ENCODE measurements at regions not wholly inside any gene's neighbourhood (a gene's known extent, or its start where the extent isn't known, plus 50 kb on each side); places are given as distances from the start of the nearest gene placed in this dataset.

GRCh38 chr15:70562906-70563305 is 200.5 kb downstream of the UACA start:
- Histone ChIP-seq H3K9me3 (ENCODE audit: control insufficient read depth, low read length) (no peaks in the 10 kb centered on the region), H3K4me3 (ENCODE audit: low read length) (no peak overlapping the region), H3K36me3 (ENCODE audit: control insufficient read depth, insufficient read depth, low read length, severe bottlenecking) (no peaks in the 10 kb centered on the region), H3K27me3 (replicated peaks; ENCODE audit: control insufficient read depth, insufficient read depth, low read length) (peaks cover 70% of the 10 kb centered on the region), H3K4me1 (ENCODE audit: control insufficient read depth, insufficient read depth, low read length) (no peaks in the 10 kb centered on the region), H3K9ac (ENCODE audit: low read length) (no peak overlapping the region)
- DNase-seq (ENCODE audit: low read depth), result no peak

- Histone ChIP-seq H3K9ac (ENCODE audit: low read length) (no peak overlapping the region), H3K4me3 (ENCODE audit: low read length) (no peak overlapping the region), H3K36me3 (ENCODE audit: control insufficient read depth, insufficient read depth, low read length, severe bottlenecking) (no peaks in the 10 kb centered on the region), H3K27me3 (replicated peaks; ENCODE audit: control insufficient read depth, insufficient read depth, low read length) (peaks cover 76% of the 10 kb centered on the region), H3K9me3 (ENCODE audit: control insufficient read depth, low read length) (no peaks in the 10 kb centered on the region), H3K4me1 (ENCODE audit: control insufficient read depth, insufficient read depth, low read length) (no peaks in the 10 kb centered on the region)
- DNase-seq (ENCODE audit: low read depth), result no peak
Observed at GRCh38 chr15:70561885-70562284, 201.5 kb downstream of the UACA start.

- DNase-seq (ENCODE audit: low read depth), result no peak
- H3K27me3 ChIP-seq (replicated peaks; ENCODE audit: control insufficient read depth, insufficient read depth, low read length), result peaks cover 83% of the 10 kb centered on the region
- no peaks in the 10 kb centered on the region for H3K4me1 ChIP-seq (ENCODE audit: control insufficient read depth, insufficient read depth, low read length)
Observed at GRCh38 chr15:70560617-70561328, 202.6 kb downstream of the UACA start.

GRCh38 chr15:70559265-70560239 is 203.8 kb downstream of the UACA start:
- H3K27me3 ChIP-seq (replicated peaks; ENCODE audit: control insufficient read depth, insufficient read depth, low read length), result peaks cover 89% of the 10 kb centered on the region
- no peaks in the 10 kb centered on the region for H3K9me3 ChIP-seq (ENCODE audit: control insufficient read depth, low read length)
- no peaks in the 10 kb centered on the region for H3K4me1 ChIP-seq (ENCODE audit: control insufficient read depth, insufficient read depth, low read length)
- no peak overlapping the region for H3K4me3 ChIP-seq (ENCODE audit: low read length)
- no peaks in the 10 kb centered on the region for H3K36me3 ChIP-seq (ENCODE audit: control insufficient read depth, insufficient read depth, low read length, severe bottlenecking)
- no peak overlapping the region for H3K9ac ChIP-seq (ENCODE audit: low read length)
- DNase-seq (ENCODE audit: low read depth), result peak; percentile 26

More at GRCh38 chr15:70560617-70561328, 202.6 kb downstream of the UACA start:
- no peaks in the 10 kb centered on the region for H3K36me3 ChIP-seq (ENCODE audit: control insufficient read depth, insufficient read depth, low read length, severe bottlenecking)
- no peak overlapping the region for H3K4me3 ChIP-seq (ENCODE audit: low read length)
- H3K9me3 ChIP-seq (ENCODE audit: control insufficient read depth, low read length), result no peaks in the 10 kb centered on the region
- no peak overlapping the region for H3K9ac ChIP-seq (ENCODE audit: low read length)

- Histone ChIP-seq H3K36me3 (ENCODE audit: control insufficient read depth, insufficient read depth, low read length, severe bottlenecking) (no peaks in the 10 kb centered on the region), H3K4me3 (ENCODE audit: low read length) (no peak overlapping the region), H3K4me1 (ENCODE audit: control insufficient read depth, insufficient read depth, low read length) (no peaks in the 10 kb centered on the region), H3K9ac (ENCODE audit: low read length) (no peak overlapping the region), H3K27me3 (replicated peaks; ENCODE audit: control insufficient read depth, insufficient read depth, low read length) (peaks cover 90% of the 10 kb centered on the region), H3K9me3 (ENCODE audit: control insufficient read depth, low read length) (no peaks in the 10 kb centered on the region)
- no peak for DNase-seq (ENCODE audit: low read depth)
Observed at GRCh38 chr15:70558406-70559264, 204.7 kb downstream of the UACA start.

GRCh38 chr15:70557521-70558258 is 205.7 kb downstream of the UACA start:
- no peaks in the 10 kb centered on the region for H3K9me3 ChIP-seq (ENCODE audit: control insufficient read depth, low read length)
- H3K4me3 ChIP-seq (ENCODE audit: low read length), result no peak overlapping the region
- DNase-seq (ENCODE audit: low read depth), result no peak
- peaks cover 87% of the 10 kb centered on the region for H3K27me3 ChIP-seq (replicated peaks; ENCODE audit: control insufficient read depth, insufficient read depth, low read length)
- no peaks in the 10 kb centered on the region for H3K36me3 ChIP-seq (ENCODE audit: control insufficient read depth, insufficient read depth, low read length, severe bottlenecking)
- no peak overlapping the region for H3K9ac ChIP-seq (ENCODE audit: low read length)
- no peaks in the 10 kb centered on the region for H3K4me1 ChIP-seq (ENCODE audit: control insufficient read depth, insufficient read depth, low read length)

GRCh38 chr15:70556779-70557178 is 206.6 kb downstream of the UACA start:
- Histone ChIP-seq H3K9ac (ENCODE audit: low read length) (no peak overlapping the region), H3K36me3 (ENCODE audit: control insufficient read depth, insufficient read depth, low read length, severe bottlenecking) (no peaks in the 10 kb centered on the region), H3K9me3 (ENCODE audit: control insufficient read depth, low read length) (peaks cover 7% of the 10 kb centered on the region), H3K27me3 (replicated peaks; ENCODE audit: control insufficient read depth, insufficient read depth, low read length) (peaks cover 86% of the 10 kb centered on the region), H3K4me1 (ENCODE audit: control insufficient read depth, insufficient read depth, low read length) (no peaks in the 10 kb centered on the region), H3K4me3 (ENCODE audit: low read length) (no peak overlapping the region)
- DNase-seq (ENCODE audit: low read depth), result no peak

GRCh38 chr15:70556151-70556741 is 207.1 kb downstream of the UACA start:
- Histone ChIP-seq H3K4me3 (ENCODE audit: low read length) (no peak overlapping the region), H3K36me3 (ENCODE audit: control insufficient read depth, insufficient read depth, low read length, severe bottlenecking) (no peaks in the 10 kb centered on the region), H3K27me3 (replicated peaks; ENCODE audit: control insufficient read depth, insufficient read depth, low read length) (peaks cover 86% of the 10 kb centered on the region), H3K9me3 (ENCODE audit: control insufficient read depth, low read length) (peaks cover 8% of the 10 kb centered on the region), H3K4me1 (ENCODE audit: control insufficient read depth, insufficient read depth, low read length) (no peaks in the 10 kb centered on the region), H3K9ac (ENCODE audit: low read length) (no peak overlapping the region)
- no peak for DNase-seq (ENCODE audit: low read depth)

- no peak for DNase-seq (ENCODE audit: low read depth)
- Histone ChIP-seq H3K9me3 (ENCODE audit: control insufficient read depth, low read length) (peaks cover 8% of the 10 kb centered on the region), H3K27me3 (replicated peaks; ENCODE audit: control insufficient read depth, insufficient read depth, low read length) (peaks cover 86% of the 10 kb centered on the region), H3K36me3 (ENCODE audit: control insufficient read depth, insufficient read depth, low read length, severe bottlenecking) (no peaks in the 10 kb centered on the region), H3K9ac (ENCODE audit: low read length) (no peak overlapping the region), H3K4me1 (ENCODE audit: control insufficient read depth, insufficient read depth, low read length) (no peaks in the 10 kb centered on the region), H3K4me3 (ENCODE audit: low read length) (no peak overlapping the region)
Observed at GRCh38 chr15:70555713-70556112, 207.6 kb downstream of the UACA start.

GRCh38 chr15:70547846-70548487 is 215.4 kb downstream of the UACA start:
- H3K9ac ChIP-seq (ENCODE audit: low read length), result no peak overlapping the region
- no peak for DNase-seq (ENCODE audit: low read depth)
- H3K4me1 ChIP-seq (ENCODE audit: control insufficient read depth, insufficient read depth, low read length), result no peaks in the 10 kb centered on the region
- peaks cover 34% of the 10 kb centered on the region for H3K27me3 ChIP-seq (replicated peaks; ENCODE audit: control insufficient read depth, insufficient read depth, low read length)
- no peak overlapping the region for H3K4me3 ChIP-seq (ENCODE audit: low read length)
- H3K36me3 ChIP-seq (ENCODE audit: control insufficient read depth, insufficient read depth, low read length, severe bottlenecking), result no peaks in the 10 kb centered on the region
- peaks cover 8% of the 10 kb centered on the region for H3K9me3 ChIP-seq (ENCODE audit: control insufficient read depth, low read length)

All from adipocyte (in vitro differentiated cells).